Trophoblast cell (in vitro differentiated cells and primary cell): ENCODE measurements at regions not wholly inside any gene's neighbourhood (a gene's known extent, or its start where the extent isn't known, plus 50 kb on each side); places are given as distances from the start of the nearest gene placed in this dataset.

Source experiments
- DNase-seq, 2 donors: peaks; one replicate each; pipeline ENCODE4 v3.0.0-alpha.2; 2016
- H2AFZ ChIP-seq: 2 replicates; pipeline ENCODE4 v1.6.1; 2013; ENCODE audit warnings: low read length, moderate library complexity, mild to moderate bottlenecking; ENCODE audit not compliant: insufficient read depth, poor library complexity
- H2AK5ac ChIP-seq: 2 replicates; pipeline ENCODE4 v1.6.1; 2013; ENCODE audit warnings: mild to moderate bottlenecking, low read length
- H2BK120ac ChIP-seq: 2 replicates; pipeline ENCODE4 v1.6.1; 2013; ENCODE audit warnings: low read length, mild to moderate bottlenecking, moderate library complexity; ENCODE audit not compliant: insufficient read depth, poor library complexity
- H2BK12ac ChIP-seq: 2 replicates; pipeline ENCODE4 v1.6.1; 2013; ENCODE audit warnings: mild to moderate bottlenecking, low read length, moderate library complexity
- H2BK5ac ChIP-seq: 2 replicates; pipeline ENCODE4 v1.6.1; 2013; ENCODE audit warnings: low read length, low read depth, moderate library complexity, mild to moderate bottlenecking; ENCODE audit not compliant: poor library complexity
- H3K14ac ChIP-seq: 2 replicates; pipeline ENCODE4 v1.6.1; 2013; ENCODE audit warnings: mild to moderate bottlenecking, low read length
- H3K18ac ChIP-seq: 2 replicates; pipeline ENCODE4 v1.6.1; 2013; ENCODE audit warnings: mild to moderate bottlenecking, low read length
- H3K23ac ChIP-seq: 2 replicates; pipeline ENCODE4 v1.6.1; 2013; ENCODE audit warnings: low read length
- H3K27ac ChIP-seq: 2 replicates; pipeline ENCODE4 v1.5.1; 2013; ENCODE audit warnings: low read depth, mild to moderate bottlenecking, inconsistent platforms, low read length, moderate library complexity
- H3K27me3 ChIP-seq: 2 replicates; pipeline ENCODE4 v1.6.1; 2013; ENCODE audit warnings: inconsistent platforms, mild to moderate bottlenecking, low read length, moderate library complexity; ENCODE audit not compliant: insufficient read depth
- H3K36me3 ChIP-seq, 2 experiments: 1 replicate in 1 of 2; 2 replicates in 1 of 2; pipeline ENCODE4 v1.6.1; 2013; ENCODE audit warnings: low read length in 2 of 2, mild to moderate bottlenecking in 2 of 2, moderate library complexity in 1 of 2; ENCODE audit not compliant: insufficient read depth in 2 of 2, control insufficient read depth in 1 of 2
- H3K4ac ChIP-seq: 2 replicates; pipeline ENCODE4 v1.6.1; 2013; ENCODE audit warnings: low read depth, mild to moderate bottlenecking, low read length, moderate library complexity
- H3K4me1 ChIP-seq, 2 experiments: 1 replicate in 1 of 2; 2 replicates in 1 of 2; pipeline ENCODE4 v1.6.1; 2013; ENCODE audit warnings: low read length in 2 of 2, mild to moderate bottlenecking in 2 of 2, moderate library complexity in 1 of 2; ENCODE audit not compliant: insufficient read depth in 2 of 2, control insufficient read depth in 1 of 2
- H3K4me2 ChIP-seq: 2 replicates; pipeline ENCODE4 v1.6.1; 2013; ENCODE audit warnings: inconsistent platforms, mild to moderate bottlenecking, low read length, moderate library complexity
- H3K4me3 ChIP-seq: 2 replicates; pipeline ENCODE4 v1.5.1; 2013; ENCODE audit warnings: mild to moderate bottlenecking, low read depth, low read length, inconsistent platforms
- H3K79me1 ChIP-seq: one replicate; pipeline ENCODE4 v1.6.1; 2013; ENCODE audit warnings: low read length
- H3K79me2 ChIP-seq: 2 replicates; pipeline ENCODE4 v1.6.1; 2013; ENCODE audit warnings: low read length, mild to moderate bottlenecking; ENCODE audit not compliant: control insufficient read depth, insufficient read depth, poor library complexity
- H3K9ac ChIP-seq: 2 replicates; pipeline ENCODE4 v1.6.1; 2013; ENCODE audit warnings: mild to moderate bottlenecking, low read length
- H3K9me3 ChIP-seq: 2 replicates; pipeline ENCODE4 v1.6.1; 2013; ENCODE audit warnings: low read depth, mild to moderate bottlenecking, control low read depth, inconsistent platforms, low read length; ENCODE audit not compliant: insufficient read depth
- H4K12ac ChIP-seq: 2 replicates; pipeline ENCODE4 v1.6.1; 2013; ENCODE audit warnings: low read depth, mild to moderate bottlenecking, low read length, moderate library complexity
- H4K8ac ChIP-seq: 2 replicates; pipeline ENCODE4 v1.6.1; 2013; ENCODE audit warnings: low read depth, mild to moderate bottlenecking, low read length, moderate library complexity
- H4K91ac ChIP-seq: one replicate; pipeline ENCODE4 v1.6.1; 2013; ENCODE audit warnings: low read depth, mild to moderate bottlenecking, low read length, moderate library complexity
- WGBS: extraction: QIAGEN DNeasy Blood & Tissue Kit; methylation state at CpG from one replicate; pipeline ENCODE4 v1.1.7; 2013; ENCODE audit warnings: missing lambda C conversion rate; ENCODE audit not compliant: insufficient read length, insufficient coverage; ENCODE audit errors: extremely low coverage; 5-methylcytosine and 5-hydroxymethylcytosine counted together

DNA sequence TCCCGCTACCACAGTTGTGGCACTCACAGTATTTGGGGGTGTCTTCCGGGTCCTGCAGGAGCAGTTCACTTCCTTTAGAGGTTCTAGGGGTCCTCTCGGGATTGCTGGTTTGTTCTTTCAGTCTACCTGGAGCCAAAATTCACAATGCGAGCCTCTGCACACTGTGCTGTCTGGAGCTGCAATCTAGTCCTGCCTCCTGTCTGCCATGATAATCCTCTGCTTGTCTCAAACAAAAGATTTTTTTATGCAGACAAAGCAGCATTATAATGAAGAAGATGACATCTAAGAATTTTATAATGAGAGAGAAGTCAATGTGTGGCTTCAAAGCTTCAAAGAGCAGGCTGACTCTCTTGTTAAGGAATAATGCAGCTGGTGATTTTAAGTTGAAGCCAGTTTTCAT lies 975.1 kb upstream of the GYPC start:
- DNase-seq = no peak
- Histone ChIP-seq H3K18ac (no peak overlapping the region), H2AFZ (no peak overlapping the region), H3K14ac (no peak overlapping the region), H3K27ac (no peak overlapping the region), H4K8ac (no peak overlapping the region), H3K4me2 (no peak overlapping the region), H3K9ac (no peak overlapping the region), H4K12ac (no peak overlapping the region), H2BK5ac (peak overlapping the region; percentile 18), H3K79me1 (peaks cover 8% of the 10 kb centered on the region), H3K36me3 (no peaks in the 10 kb centered on the region), H3K27me3 (no peaks in the 10 kb centered on the region), H3K79me2 (no peaks in the 10 kb centered on the region), H3K4me1 (peaks cover 9 to 11% of the 10 kb centered on the region in 2 experiments), H2BK12ac (peak overlapping the region; percentile 22), H3K9me3 (no peaks in the 10 kb centered on the region), H3K4ac (no peak overlapping the region), H2BK120ac (no peak overlapping the region), H3K4me3 (no peak overlapping the region), H2AK5ac (no peak overlapping the region), H4K91ac (peak overlapping the region; percentile 47), H3K23ac (no peak overlapping the region)
- WGBS = no CpG with 5 or more reads among the region's 4 CpGs

DNA sequence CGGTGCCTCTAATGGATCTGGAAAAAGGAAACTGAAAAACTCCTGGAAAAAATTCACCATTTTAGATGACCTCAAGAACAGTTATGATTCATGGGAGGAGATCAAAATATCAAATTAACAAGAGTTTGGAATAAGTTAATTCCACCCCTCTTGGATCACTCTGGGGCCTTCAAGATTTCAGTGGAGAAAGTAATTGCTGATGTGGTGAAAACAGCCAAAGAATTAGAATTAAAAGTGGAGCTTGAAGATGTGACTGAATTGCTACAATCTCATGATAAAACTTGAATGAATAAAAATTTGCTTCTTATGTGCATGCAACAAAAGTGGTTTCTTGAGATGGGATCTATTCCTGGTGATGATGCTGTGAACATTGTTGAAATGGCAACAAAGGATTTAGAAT lies 974.4 kb upstream of the GYPC start:
- Histone ChIP-seq H3K79me2 (no peaks in the 10 kb centered on the region), H3K4me2 (no peak overlapping the region), H3K4me1 (peaks cover 9 to 11% of the 10 kb centered on the region in 2 experiments), H3K23ac (no peak overlapping the region), H3K9me3 (no peaks in the 10 kb centered on the region), H4K12ac (no peak overlapping the region), H2BK120ac (no peak overlapping the region), H2AFZ (no peak overlapping the region), H4K8ac (no peak overlapping the region), H3K14ac (no peak overlapping the region), H3K27me3 (no peaks in the 10 kb centered on the region), H4K91ac (no peak overlapping the region), H2BK5ac (no peak overlapping the region), H3K79me1 (peaks cover 8% of the 10 kb centered on the region), H3K4me3 (no peak overlapping the region), H3K18ac (no peak overlapping the region), H3K4ac (no peak overlapping the region), H2BK12ac (no peak overlapping the region), H3K36me3 (no peaks in the 10 kb centered on the region), H2AK5ac (no peak overlapping the region), H3K9ac (no peak overlapping the region), H3K27ac (no peak overlapping the region)
- no CpG with 5 or more reads among the region's 1 CpG for WGBS
- DNase-seq = no peak

DNA sequence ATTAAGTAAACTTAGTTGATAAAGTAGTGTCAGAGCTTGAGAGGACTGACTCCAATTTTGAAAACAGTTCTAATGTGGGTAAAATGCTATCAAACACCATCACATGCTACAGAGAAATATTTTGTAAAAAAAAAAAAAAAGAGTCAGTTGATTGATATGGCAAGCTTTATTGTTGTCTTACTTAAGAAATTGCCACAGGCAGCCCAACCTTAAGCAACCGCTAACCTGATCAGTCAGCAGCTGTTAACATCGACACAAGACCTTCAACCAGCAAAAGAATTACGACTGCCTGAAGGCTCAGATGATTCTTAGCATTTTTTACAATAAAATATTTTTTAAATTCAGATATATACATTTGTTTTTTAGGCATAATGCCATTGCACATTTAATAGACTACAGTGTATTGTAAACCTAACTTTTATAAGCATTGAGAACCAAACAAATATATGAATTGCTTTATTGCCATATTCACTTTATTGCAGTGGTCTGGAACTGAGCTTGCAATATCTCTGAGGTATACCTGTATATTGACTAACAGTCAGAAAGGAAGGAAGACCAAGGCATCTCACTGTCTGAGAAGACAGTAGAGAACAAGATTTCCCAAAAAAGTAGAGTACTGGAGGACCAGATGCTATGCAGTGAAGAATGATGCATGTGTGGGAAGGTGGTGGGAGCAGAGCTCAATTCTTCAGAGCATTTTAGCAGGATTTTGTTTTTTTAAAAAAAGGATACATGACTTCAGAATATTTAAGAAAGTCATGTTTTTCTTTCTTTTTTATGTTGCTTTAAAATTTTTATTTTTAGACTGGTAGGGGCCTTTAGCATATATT lies 973.8 kb upstream of the GYPC start:
- H4K12ac ChIP-seq = no peak overlapping the region
- H3K4me1 ChIP-seq = peaks cover 9 to 11% of the 10 kb centered on the region in 2 experiments
- peak in 1 of 2 donors; percentile 37 for DNase-seq
- H3K18ac ChIP-seq = no peak overlapping the region
- no peak overlapping the region for H3K4me3 ChIP-seq
- H3K23ac ChIP-seq = no peak overlapping the region
- no peak overlapping the region for H2BK12ac ChIP-seq
- no peak overlapping the region for H2AFZ ChIP-seq
- no peak overlapping the region for H3K4ac ChIP-seq
- no peak overlapping the region for H3K27ac ChIP-seq
- peaks cover 8% of the 10 kb centered on the region for H3K79me1 ChIP-seq
- no peak overlapping the region for H2BK120ac ChIP-seq
- no peak overlapping the region for H3K4me2 ChIP-seq
- no peaks in the 10 kb centered on the region for H3K9me3 ChIP-seq
- no peak overlapping the region for H4K8ac ChIP-seq
- H3K27me3 ChIP-seq = no peaks in the 10 kb centered on the region
- H3K36me3 ChIP-seq = no peaks in the 10 kb centered on the region
- no peak overlapping the region for H2BK5ac ChIP-seq
- H3K79me2 ChIP-seq = no peaks in the 10 kb centered on the region
- H2AK5ac ChIP-seq = no peak overlapping the region
- H4K91ac ChIP-seq = no peak overlapping the region
- WGBS = no CpG with 5 or more reads among the region's 3 CpGs
- no peak overlapping the region for H3K14ac ChIP-seq
- no peak overlapping the region for H3K9ac ChIP-seq

DNA sequence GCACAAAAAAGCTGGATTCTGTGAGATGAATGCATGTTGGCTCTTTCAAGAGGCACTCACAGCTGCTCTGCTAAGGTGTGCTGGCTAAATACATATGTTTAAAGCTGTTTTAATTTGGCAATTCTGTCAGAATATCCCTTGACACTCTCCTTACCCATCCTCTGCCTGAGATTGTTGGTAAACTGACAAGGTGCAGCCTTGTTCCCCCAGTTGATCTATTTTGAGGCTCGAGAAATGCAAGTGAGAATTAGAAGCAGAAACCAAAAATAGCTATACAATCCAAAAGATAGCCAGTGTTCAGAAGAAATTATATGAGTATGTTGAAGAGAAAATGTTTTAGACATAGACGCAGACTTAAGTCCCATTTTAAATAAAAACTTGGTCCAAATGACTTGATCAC lies 971.7 kb upstream of the GYPC start:
- whole genome bisulfite sequencing = no CpG with 5 or more reads among the region's 2 CpGs
- Histone ChIP-seq H4K8ac (no peak overlapping the region), H2BK12ac (no peak overlapping the region), H3K4me2 (no peak overlapping the region), H2AFZ (no peak overlapping the region), H4K12ac (no peak overlapping the region), H3K27ac (no peak overlapping the region), H2AK5ac (no peak overlapping the region), H3K79me2 (no peaks in the 10 kb centered on the region), H2BK120ac (no peak overlapping the region), H3K79me1 (peaks cover 8% of the 10 kb centered on the region), H3K9me3 (no peaks in the 10 kb centered on the region), H2BK5ac (no peak overlapping the region), H3K18ac (no peak overlapping the region), H3K27me3 (no peaks in the 10 kb centered on the region), H3K14ac (no peak overlapping the region), H3K4me3 (no peak overlapping the region), H3K36me3 (no peaks in the 10 kb centered on the region), H3K4me1 (peaks cover 9 to 11% of the 10 kb centered on the region in 2 experiments), H3K9ac (no peak overlapping the region), H3K23ac (no peak overlapping the region), H3K4ac (no peak overlapping the region), H4K91ac (no peak overlapping the region)
- DNase-seq = no peak
